ENCODE measurements at regions not wholly inside any gene's neighbourhood (a gene's known extent, or its start where the extent isn't known, plus 50 kb on each side); places are given as distances from the start of the nearest gene placed in this dataset.

DNA sequence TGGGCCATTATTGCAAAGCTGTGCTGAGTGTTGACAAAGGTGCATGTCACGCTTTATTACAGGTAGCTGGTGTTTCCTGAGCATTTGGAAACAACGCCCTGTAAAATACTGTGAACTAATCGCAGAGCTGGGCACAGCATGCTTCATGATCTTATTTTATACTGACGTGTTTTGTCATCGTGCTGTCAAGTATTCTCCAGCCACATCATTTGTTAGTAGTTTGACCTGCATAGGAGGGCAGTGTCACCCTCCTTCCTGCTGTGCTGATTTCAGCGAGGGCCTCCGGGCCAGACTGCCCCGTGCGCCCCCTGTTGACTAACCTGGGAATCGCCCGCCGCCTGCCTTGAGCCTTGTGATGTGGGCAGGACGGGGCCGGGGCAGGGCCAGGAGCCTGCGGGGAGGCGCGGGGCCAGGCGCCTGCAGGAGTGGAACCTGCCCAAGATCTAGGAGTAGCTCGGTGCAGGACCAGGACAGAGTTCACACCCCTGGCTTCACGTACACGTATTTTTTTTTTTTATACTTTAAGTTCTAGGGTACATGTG lies 820.7 kb downstream of the KCNJ18 start:
- H3K4me3 ChIP-seq = no peak overlapping the region
- H3K9me3 ChIP-seq = no peaks in the 10 kb centered on the region
- intact Hi-C loops (cut with DNase I) = no loop called here
- no peak for ATAC-seq
- no peaks in the 10 kb centered on the region for H3K4me1 ChIP-seq
- no peak for DNase-seq
- H3K27ac ChIP-seq = no peak overlapping the region
- H3K27me3 ChIP-seq = no peaks in the 10 kb centered on the region
- no peaks in the 10 kb centered on the region for H3K36me3 ChIP-seq
- no peak for TF ChIP-seq CTCF (IDR thresholded peaks at IDR 0.05)

DNA sequence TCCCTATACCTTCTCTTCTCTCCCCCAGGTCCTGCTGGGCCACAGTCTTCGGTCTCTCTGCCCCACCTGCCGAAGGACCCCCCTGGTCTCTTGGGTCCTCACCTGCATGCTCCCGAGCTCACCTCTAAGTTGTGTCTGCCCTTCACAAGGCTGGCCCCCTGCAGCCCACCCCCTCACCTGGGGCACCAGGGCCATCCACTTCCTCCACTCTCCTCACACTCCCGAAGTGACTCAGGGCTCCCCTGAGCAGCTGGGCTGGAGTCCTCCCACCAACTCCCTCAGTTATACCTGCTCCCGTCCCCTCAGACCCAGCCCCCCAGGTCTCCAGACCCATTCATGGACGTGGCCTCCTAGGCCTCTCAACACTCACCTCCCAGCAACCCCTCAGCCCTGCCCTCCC lies 822.0 kb downstream of the KCNJ18 start:
- no peaks in the 10 kb centered on the region for H3K4me1 ChIP-seq
- H3K27me3 ChIP-seq = no peaks in the 10 kb centered on the region
- no peak for DNase-seq
- no peak for TF ChIP-seq CTCF (IDR thresholded peaks at IDR 0.05)
- intact Hi-C loops (cut with DNase I) = no loop called here
- H3K4me3 ChIP-seq = no peak overlapping the region
- H3K9me3 ChIP-seq = no peaks in the 10 kb centered on the region
- no peak overlapping the region for H3K27ac ChIP-seq
- H3K36me3 ChIP-seq = no peaks in the 10 kb centered on the region
- ATAC-seq = no peak

- Histone ChIP-seq H3K9me3 (no peaks in the 10 kb centered on the region), H3K27ac (no peak overlapping the region), H3K27me3 (no peaks in the 10 kb centered on the region), H3K4me3 (no peak overlapping the region), H3K4me1 (no peaks in the 10 kb centered on the region), H3K36me3 (no peaks in the 10 kb centered on the region)
- DNase-seq = no peak
- no peak for TF ChIP-seq CTCF (IDR thresholded peaks at IDR 0.05)
- intact Hi-C loops (cut with DNase I) = no loop called here
- ATAC-seq = no peak
These were observed 822.5 kb downstream of the KCNJ18 start for GRCh38 chr17:22514767-22515320.

DNA sequence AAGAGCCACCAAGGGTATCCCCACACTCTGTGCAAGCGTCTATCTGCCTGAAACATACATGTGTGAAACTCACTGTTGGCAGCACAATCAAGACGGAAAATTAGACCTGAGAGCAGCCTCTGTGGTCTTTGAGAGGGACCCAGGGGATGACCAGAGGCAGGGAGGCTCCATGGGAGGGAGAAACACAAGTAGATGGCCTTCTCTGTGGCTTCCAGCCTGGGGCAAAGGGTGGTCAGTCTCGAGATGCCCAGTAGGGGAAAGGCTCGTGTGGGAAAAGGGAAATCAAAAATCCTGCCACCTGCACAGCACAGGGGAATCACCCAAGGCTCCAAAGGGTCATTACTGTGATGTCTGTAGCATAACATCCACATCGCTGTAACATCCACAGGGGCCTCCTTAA lies 823.3 kb downstream of the KCNJ18 start:
- Histone ChIP-seq H3K36me3 (no peaks in the 10 kb centered on the region), H3K9me3 (no peaks in the 10 kb centered on the region), H3K4me3 (no peak overlapping the region), H3K27me3 (no peaks in the 10 kb centered on the region), H3K4me1 (no peaks in the 10 kb centered on the region), H3K27ac (no peak overlapping the region)
- no peak for TF ChIP-seq CTCF (IDR thresholded peaks at IDR 0.05)
- ATAC-seq (no peak), DNase-seq (no peak)
- intact Hi-C loops (cut with DNase I) = no loop called here

DNA sequence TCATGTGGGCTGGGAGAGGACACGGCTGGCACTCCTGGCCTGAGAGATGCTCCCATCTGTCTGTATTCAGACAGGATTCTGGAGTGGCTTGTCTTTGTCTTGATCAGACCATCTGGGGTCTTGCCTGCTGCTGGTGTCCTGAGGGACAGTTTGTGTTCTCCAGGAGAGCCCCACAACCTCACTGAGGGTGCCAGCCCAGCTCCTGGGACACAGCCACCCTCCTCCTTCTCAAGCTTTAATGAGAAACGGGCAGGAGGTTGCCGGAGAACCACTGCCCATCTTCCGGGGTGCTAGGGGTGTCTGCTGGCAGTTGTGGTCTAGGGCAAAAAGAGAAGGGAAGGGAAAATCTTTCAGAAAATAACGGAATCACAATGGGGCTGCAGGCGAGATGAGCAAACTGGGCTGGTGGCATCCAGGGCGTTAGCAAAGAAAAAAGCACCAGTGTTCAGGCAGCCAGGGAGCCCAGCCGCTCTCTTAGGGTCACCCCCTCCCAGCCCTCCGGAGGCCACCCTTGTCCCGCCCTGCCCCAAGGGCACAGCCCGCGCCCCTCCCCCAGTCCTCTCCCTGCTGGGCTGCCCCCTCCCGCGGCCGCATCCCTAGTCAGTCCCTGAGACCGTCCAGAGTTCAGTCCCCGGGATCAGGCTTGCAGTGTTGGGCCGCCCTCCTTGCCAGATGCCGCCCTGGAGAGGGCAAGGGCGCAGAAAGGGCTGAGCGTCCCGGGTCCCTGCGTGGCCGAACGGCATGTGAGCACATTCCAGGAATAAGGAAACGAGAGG lies 824.7 kb downstream of the KCNJ18 start:
- DNase-seq = no peak

More for the DNA sequence above, 824.7 kb downstream of the KCNJ18 start:
- H3K27me3 ChIP-seq = no peaks in the 10 kb centered on the region
- intact Hi-C loops (cut with DNase I) = no loop called here
- H3K9me3 ChIP-seq = no peaks in the 10 kb centered on the region
- no peaks in the 10 kb centered on the region for H3K4me1 ChIP-seq
- ATAC-seq = no peak
- no peak overlapping the region for H3K4me3 ChIP-seq
- H3K27ac ChIP-seq = no peak overlapping the region
- no peaks in the 10 kb centered on the region for H3K36me3 ChIP-seq
- no peak for TF ChIP-seq CTCF (IDR thresholded peaks at IDR 0.05)

All from upper lobe of right lung (tissue), 1 donor.